IPS-NIHi7 (cell line): ENCODE measurements at regions not wholly inside any gene's neighbourhood (a gene's known extent, or its start where the extent isn't known, plus 50 kb on each side); places are given as distances from the start of the nearest gene placed in this dataset.
A peak's percentile ranks its signal among the peaks of the same experiment; 100 is the strongest.
"Not testable (repeated sequence)": the region's sequence is repeated elsewhere in the genome, so short reads cannot be mapped to it uniquely, and the experiment has no call there.

Experiments used
- DNase-seq: peaks from one replicate; pipeline ENCODE4 v3.0.0; 2012; ENCODE audit warnings: mixed read lengths; ENCODE audit errors: extremely low spot score

DNA sequence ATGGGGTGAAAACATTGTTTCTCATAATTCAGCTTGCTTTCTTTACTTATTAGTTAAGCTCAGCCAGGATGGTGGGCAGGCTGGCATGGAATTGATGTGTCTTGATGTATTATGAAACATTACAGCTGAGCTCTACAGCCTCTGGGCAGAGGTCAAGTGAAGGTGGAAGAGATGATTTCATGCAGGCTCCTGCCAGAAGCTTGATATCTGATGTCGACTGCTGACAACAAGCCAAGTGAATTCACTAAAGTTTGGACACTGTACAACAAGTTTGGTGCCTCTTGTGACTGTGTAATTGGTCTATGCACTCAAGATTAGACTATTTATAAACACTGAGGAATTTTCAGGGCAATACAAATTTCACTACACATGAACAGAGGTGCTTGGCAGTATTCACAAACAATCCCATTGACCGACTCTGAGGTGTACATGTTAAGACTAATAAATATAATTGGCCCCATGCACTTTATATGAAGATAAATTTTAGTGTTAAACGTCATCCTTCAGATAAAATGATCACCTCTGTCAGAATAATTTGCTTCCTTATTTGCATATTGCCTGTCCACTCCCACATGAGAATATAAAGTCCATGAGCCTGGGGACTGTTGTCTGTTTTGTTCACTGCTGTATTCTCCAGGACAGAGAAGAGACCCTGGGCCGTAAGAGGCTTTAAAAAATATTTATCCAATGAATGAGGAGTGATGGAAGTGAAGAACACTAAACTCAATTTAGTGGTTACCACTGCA, 612.2 kb downstream of the IQCM start:
- DNase-seq, result no peak

DNA sequence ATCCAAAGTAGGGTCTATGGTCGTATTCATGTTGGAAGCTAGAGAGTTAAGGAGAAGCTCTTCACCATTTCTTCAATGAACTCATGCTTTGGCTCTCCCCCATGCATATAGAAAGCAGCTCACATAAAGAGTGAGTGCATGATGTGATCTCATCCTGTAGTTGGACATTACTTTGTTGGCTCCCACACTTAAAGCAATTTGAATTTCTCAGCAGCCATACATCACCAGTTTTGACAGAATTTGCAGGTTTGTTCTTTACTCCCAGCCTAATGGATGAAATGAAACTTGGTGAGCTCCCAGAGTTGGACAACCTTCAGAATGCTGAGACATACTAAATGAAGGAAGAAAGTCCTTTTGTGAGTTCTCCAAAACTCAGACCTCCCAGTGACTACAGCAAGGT, 613.5 kb downstream of the IQCM start:
- DNase-seq, result no peak

- no peak for DNase-seq
Measured at GRCh38 chr4:149199594-149199993, 616.0 kb downstream of the IQCM start.

DNA sequence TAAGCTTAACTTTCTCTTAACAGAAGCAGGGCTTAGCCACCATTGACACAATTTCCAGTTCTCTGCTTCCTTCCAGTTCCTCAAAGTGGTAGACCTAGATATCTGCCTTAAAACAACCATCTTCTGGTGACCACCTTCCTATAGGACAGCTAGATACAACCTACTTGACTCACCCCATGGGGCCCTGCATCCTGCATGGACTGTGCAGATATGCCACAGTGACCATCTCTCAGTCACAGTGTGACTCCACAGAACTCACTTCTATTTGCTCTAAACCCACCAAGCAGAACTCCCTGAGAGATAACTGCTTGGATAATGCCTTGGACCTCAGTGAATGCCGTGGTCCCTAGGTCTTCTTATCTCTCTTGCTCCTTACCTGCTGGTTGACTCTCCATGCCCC, 621.6 kb downstream of the IQCM start:
- DNase-seq, result no peak

- no peak for DNase-seq
Measured at GRCh38 chr4:149187726-149188125, 627.9 kb downstream of the IQCM start.

DNA sequence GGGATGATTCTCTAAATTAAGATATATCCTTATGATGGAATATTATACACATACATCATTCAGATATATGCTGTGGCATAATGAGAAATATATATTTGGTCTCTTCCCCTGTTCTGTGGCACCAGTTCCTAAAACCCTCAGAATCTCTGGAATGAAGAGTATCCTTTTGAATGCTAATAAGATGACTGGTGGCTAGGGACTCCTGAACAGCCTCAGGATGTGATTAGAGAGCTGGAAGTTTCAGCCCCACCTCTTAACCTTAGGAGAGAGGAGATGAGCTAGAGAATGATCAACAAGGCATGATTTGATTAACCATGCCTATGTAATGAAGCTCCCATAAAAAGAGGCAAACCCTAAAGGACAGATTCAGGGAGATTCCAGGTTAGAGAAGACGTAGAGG, 632.0 kb downstream of the IQCM start:
- peak; percentile 47 for DNase-seq

DNA sequence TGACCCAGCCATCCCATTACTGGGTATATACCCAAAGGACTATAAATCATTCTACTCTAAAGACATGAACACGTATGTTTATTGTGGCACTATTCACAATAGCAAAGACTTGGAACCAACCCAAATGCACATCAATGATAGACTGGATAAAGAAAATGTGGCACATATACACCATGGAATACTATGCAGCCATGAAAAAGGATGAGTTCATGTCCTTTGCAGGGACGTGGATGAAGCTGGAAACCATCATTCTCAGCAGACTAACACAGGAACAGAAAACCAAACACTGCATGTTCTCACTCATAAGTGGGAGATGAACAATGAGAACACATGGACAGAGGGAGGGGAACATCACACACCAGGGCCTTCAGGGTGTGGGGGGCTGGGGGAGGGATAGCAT, 634.2 kb downstream of the IQCM start:
- not testable (repeated sequence) for DNase-seq

GRCh38 chr4:149176039-149176438, 639.6 kb downstream of the IQCM start:
- DNase-seq, result no peak

- no peak for DNase-seq
Measured at GRCh38 chr4:149175549-149175948, 640.1 kb downstream of the IQCM start.

GRCh38 chr4:149173241-149174013, 642.2 kb downstream of the IQCM start:
- no peak for DNase-seq

- DNase-seq, result no peak
Measured at GRCh38 chr4:149168645-149169044, 647.0 kb downstream of the IQCM start.

DNA sequence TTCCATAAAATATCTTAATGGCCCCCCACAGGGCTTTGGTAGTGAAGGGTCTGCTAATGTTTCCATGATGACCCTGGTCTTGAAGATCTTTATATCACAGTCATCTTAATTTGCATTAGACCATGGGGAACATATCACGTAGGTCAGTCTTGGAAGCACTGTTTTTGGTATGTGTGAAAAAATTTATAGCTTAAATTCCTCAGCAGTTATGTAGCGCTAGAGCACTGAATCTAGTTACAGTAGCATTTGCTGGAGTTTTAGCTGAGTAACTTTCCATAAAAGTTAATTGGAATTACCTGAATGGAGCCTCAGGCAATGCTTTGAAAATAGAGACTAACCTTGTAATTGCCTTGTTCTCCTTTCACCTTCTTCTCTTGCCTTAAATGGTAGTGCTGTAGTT, 648.8 kb downstream of the IQCM start:
- no peak for DNase-seq

DNA sequence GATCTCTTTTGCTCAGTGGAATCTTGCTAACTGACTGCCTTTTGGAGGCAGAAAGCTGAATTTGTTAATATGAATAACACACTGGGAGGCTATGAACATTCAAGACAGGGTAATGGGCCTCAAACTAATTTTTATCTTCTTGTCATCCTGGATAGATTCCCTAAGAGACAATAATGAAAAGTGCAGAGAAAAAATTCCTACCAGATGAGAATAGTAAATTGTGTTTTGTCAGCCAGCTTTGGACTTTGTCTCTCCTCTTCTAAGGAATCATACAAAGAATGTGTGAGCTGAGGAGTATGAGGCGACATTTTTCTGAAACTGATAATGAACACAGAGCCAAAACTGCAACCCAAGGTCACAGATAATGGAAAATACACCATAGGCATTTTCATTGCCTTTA, 649.3 kb downstream of the IQCM start:
- DNase-seq, result no peak

GRCh38 chr4:149164282-149164681, 651.4 kb downstream of the IQCM start:
- DNase-seq, result peak; percentile 43

GRCh38 chr4:149161247-149161646, 654.4 kb downstream of the IQCM start:
- no peak for DNase-seq

GRCh38 chr4:149160370-149160769, 655.3 kb downstream of the IQCM start:
- no peak for DNase-seq

DNA sequence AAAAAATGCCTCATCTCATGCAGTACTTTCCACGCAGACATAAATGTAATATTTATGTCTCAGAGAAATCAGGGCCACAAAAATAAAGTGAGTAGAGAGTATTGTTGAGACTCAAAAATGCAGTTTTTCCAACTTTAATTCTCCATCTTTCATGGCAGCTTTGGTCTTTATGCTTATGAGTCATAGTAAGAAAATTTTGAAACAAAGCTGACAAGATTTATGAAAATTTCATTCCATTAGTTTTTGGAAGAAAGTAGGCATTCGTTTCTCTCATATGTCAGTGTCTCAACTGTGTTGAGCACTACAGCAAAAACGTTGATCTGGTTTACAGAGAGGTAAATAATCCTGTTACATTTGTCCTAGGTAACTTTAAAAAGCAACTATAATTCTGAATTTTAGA, 656.8 kb downstream of the IQCM start:
- DNase-seq, result no peak

DNA sequence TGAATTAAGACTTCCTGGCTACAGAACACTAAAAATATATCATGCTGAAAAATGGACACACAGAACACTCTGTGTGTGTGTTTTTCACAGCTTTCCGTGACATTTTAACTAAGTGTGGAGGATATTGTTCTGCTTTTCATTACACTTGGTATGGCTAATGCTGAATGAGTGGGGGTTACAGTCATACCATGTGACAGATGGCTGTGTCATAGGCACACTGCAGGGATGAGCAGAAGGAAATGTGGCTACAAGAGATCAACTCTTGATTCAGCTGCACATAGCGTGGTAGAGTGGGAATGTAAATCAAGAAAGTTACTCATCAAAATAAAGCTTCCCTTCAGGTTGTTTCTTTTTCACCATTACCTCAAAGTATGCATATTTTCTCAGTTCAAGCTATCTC, 669.8 kb downstream of the IQCM start:
- DNase-seq, result no peak

DNA sequence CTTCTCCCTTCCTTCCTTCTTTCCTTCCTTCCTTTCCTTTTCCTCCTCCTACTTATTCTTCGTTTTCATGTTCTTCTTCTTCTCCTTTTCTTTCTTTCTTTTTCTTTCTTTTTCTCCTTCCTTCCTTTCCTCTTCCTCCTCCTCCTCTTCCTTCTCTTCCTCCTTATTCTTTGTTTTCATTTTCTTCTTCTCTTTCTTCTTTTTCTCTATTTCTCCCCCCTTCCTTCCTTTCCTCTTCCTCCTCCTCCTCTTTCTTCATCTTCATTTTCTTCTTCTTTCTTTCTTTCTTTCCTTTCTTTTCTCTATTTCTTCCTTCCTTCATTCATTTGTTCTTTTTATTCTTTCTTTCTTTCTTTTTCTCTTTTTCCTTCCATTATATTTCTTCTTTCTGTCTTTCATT, 671.6 kb downstream of the IQCM start:
- no peak for DNase-seq

DNA sequence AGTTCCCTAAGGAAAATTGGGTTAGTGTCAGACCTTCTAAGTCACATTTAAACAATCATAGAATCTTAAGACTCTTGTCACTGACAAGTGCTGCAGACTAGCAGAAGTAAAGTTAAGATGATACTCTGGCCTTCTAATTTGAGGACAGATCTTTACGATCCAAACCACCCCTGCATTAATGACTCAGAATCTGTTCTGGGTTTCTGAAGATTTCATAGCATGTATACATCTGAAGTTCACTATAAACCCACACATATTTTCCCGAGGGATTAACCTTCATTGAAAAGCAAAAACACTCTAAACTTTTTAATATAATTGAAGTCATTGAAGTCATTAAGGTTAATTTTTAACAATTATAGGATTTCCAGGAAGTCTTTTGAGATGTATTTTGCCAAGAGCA, 674.3 kb downstream of the IQCM start:
- DNase-seq, result no peak

- DNase-seq, result no peak
Measured at GRCh38 chr4:149140841-149141240, 674.8 kb downstream of the IQCM start.

DNA sequence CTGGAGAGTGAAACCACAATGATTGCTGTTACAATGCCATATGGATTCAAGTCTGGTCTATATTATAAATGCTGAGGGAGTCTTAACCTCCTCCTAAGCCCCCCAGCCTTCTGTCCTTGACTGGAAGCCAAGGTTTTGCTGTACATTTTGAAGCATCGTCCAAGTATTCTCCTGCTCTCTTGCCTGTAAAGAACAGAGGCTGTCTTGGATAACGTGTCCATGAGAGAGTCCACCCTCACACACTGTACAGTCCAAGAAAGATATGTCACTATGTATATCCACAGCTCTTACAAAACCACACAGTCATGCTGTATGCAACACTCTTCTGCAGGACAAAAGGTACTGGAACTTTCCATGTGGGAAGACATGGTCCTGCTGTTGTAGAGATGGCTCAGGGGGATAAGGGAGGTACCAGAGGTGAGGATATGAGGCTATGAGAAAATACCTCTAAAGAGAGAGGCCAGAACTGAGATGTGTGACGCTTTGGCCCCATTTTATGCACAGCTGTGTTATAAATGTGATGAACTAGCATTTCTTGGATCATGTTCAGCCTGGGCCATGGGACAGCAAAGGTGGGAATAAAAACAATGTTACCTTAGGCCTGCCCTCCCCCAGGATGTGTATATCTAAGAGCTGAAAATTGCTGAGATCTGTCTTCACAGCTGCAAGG, 678.6 kb downstream of the IQCM start:
- DNase-seq, result no peak

GRCh38 chr4:149135062-149135461, 680.6 kb downstream of the IQCM start:
- DNase-seq, result no peak
